ENCODE measurements at regions not wholly inside any gene's neighbourhood (a gene's known extent, or its start where the extent isn't known, plus 50 kb on each side); places are given as distances from the start of the nearest gene placed in this dataset.

DNA sequence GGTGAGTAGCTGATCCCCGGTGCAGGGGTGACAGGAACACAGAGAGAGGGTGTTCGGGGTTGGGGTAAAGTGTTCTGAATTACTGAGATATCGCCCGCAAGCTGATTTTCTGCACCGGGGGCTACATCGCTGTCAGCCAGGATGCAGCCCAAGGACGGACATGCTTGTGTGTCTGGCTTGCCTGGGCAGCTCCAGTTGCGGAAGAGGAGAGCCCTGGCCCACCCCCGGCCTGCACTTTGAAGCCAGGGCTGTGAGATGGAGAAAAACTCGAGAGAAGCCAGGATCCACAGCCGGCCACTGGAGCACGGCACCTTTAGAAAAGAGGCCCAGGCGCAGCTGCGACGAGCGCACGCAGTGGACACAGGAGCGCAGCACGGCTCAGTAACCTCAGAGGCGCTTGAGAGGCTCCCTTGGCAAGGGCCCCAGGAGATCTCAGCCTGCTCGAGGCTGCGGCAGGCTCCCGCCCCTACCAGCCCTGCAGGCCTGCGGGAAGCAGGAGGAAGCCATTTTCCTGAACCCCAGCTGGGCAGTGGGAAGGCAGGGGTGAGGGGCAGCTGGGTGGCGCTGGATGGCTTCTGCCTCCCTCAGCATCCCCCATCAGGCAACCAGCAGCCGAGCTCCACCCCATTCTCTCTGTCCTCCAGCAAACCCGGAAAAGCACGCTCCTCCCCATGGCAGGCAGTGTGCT is 59.2 kb downstream of the C9orf50 start:
- ATAC-seq (ENCODE audit: low FRiP score): no peak

DNA sequence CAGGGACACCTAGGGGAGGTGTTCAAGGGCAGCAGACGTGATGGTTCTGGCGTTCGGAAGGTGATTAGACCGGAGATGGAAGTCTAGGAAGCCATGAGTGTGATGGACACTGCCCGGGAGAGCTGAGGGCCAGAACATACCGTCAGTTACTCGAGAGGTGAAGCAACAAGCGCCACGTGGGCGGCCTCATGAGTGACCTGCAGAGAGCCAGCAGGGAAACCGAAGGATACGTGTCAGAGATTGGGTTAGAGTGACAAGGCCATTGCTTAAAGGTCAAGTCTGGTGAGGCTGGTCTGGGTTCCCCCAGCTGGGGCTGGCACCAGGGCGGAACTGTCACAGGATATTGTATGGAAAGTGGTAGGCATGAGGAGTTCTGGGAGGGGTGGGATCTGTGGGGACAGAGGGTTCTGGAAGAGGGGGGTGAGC is 60.0 kb downstream of the C9orf50 start:
- ATAC-seq (ENCODE audit: low FRiP score): no peak
- no peak for DNase-seq (ENCODE audit: low spot score)
- TF ChIP-seq, protein P1, sequence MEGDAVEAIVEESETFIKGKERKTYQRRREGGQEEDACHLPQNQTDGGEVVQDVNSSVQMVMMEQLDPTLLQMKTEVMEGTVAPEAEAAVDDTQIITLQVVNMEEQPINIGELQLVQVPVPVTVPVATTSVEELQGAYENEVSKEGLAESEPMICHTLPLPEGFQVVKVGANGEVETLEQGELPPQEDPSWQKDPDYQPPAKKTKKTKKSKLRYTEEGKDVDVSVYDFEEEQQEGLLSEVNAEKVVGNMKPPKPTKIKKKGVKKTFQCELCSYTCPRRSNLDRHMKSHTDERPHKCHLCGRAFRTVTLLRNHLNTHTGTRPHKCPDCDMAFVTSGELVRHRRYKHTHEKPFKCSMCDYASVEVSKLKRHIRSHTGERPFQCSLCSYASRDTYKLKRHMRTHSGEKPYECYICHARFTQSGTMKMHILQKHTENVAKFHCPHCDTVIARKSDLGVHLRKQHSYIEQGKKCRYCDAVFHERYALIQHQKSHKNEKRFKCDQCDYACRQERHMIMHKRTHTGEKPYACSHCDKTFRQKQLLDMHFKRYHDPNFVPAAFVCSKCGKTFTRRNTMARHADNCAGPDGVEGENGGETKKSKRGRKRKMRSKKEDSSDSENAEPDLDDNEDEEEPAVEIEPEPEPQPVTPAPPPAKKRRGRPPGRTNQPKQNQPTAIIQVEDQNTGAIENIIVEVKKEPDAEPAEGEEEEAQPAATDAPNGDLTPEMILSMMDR (IDR thresholded peaks at IDR 0.05): no peak

More for the DNA sequence above, 59.2 kb downstream of the C9orf50 start:
- DNase-seq (ENCODE audit: low spot score): no peak
- TF ChIP-seq, protein P1 (IDR thresholded peaks at IDR 0.05): no peak

DNA sequence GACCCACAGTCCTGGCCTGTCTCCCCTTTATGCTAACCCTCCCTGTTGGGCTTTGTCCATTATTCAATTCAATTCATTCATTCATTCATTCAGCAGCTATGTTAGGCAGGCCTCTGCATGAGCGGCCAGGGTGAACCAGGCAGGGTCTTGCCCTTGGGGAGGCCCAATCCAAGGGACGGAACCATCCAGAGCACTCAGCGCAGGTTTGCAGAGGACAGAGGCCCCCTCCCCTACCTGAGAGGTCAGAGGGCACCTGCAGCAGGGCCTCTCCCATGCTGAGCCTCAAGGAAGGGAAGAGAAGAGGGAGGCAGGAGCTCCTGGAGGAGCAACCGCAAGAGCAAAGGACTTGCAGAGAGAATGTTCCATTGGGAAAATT is 61.4 kb downstream of the C9orf50 start:
- ATAC-seq (ENCODE audit: low FRiP score) (no peak), DNase-seq (ENCODE audit: low spot score) (no peak)
- TF ChIP-seq, protein P1 (IDR thresholded peaks at IDR 0.05): no peak

DNA sequence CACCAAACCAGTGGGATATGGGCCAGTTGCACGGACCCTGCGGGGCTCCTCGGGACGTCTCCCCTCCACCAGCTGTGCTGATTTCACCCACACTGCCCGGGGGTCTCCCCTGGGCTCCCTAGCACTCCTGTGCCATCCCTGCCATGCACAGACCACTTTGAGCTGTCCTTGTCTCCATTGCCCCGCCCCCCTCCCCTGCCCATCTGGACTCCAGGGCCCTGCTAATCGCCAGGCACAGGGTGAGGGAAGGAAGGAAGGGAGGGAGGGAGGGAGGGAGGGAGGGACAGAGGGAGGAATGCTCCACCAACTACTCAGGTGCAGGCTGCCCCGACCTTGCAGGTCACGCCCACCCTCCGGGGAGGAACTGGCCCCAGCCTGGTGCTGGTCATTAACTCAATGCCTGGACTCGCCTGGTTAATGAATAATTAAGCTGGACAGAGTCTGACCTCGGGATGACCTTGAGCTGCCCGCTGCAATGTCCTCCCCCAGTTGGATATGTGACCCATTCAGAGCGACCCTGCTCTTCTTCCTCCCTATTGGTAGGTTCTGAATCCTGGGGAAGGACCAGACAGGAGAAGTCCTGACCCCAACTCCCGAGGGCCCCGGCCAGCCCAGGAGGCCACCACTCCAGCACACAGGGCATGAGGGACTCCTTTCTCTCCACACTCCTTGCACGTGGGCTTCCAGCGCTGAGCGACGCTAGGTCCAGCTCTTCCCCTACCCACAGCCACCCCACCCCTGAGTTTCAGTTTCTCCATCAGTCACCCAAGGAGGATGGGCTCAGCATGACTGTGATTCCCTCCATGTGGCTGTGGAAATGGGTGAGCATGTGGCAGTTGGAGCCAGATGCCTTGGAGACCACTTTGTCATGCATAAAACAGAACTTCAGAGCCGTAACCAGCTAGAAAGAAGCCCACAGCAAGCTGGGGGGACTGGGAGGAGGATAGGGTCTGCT is 62.1 kb downstream of the C9orf50 start:
- TF ChIP-seq, protein P1 (IDR thresholded peaks at IDR 0.05): no peak
- no peak for ATAC-seq (ENCODE audit: low FRiP score)

DNA sequence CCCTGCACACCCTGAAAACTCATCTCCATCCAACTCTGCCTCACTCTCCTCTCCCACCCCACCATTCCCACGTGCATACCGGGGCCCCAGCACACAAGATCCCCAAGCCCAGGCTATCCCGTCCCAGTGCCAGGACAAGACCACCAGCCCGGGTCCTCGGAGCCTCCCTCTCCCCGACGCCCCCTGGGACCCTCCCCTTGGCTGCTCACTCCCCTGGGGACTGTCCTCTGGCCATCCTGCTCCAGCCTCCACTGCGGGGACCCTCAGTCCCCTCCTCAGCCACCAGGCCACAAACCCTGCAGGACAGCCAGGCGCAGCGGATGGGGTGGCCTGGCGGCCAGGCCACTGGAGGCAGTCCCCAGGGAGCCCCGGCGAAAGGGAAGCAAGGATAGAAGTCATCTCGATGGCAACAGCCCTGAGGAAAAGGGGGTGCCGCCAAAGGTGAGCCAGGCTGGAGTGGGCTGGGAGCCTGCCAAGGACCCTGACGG is 62.8 kb downstream of the C9orf50 start:
- no peak for DNase-seq (ENCODE audit: low spot score)
- TF ChIP-seq, protein P1 (IDR thresholded peaks at IDR 0.05): no peak
- ATAC-seq (ENCODE audit: low FRiP score): no peak

More for the DNA sequence above, 62.1 kb downstream of the C9orf50 start:
- DNase-seq (ENCODE audit: low spot score): no peak

DNA sequence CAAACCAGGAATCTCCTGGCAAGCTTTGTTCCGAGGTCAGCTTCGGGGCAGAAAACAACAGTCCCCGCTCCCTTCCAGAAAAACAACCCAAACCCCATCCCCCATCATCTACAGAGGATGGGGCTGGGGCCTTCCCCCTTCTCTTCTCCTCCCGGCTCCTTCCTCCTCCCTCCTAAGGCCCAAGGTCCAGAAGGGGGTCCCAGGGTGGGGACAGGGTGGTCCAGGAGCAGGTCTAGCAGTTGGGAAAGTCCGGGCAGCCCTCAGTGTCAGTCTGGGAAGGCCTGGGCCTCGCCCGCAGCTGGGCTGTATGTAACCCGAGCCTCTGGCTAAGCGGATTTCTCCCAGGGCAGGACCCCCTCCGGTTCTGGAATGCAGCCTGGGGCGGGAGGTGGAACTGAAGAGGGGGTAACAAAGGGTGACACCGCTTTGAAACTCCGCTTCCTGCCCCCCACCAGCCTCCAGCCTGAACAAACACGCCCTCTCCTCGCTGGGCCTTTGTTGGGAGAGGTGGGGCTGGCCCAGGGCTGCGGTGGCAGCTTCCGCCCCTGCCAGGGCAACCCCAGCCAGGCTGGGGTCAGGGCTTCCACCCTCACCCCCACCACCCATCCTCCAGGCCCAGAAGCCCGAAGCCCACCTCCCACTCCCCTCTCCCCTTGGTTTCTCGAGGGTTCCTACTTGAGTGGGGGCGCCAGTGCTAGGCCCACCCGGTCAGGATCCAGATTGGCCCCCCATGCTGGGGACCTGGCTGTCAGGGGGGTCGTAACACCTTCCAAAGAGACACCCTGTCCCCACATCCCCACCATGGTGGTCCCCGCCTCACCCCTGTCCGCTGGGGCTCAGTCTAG is 63.5 kb downstream of the C9orf50 start:
- ATAC-seq (ENCODE audit: low FRiP score) (no peak), DNase-seq (ENCODE audit: low spot score) (no peak)
- TF ChIP-seq, protein P1 (IDR thresholded peaks at IDR 0.05): no peak
